ENCODE measurements at regions not wholly inside any gene's neighbourhood (a gene's known extent, or its start where the extent isn't known, plus 50 kb on each side); places are given as distances from the start of the nearest gene placed in this dataset.
A peak's percentile ranks its signal among the peaks of the same experiment; 100 is the strongest.

DNA sequence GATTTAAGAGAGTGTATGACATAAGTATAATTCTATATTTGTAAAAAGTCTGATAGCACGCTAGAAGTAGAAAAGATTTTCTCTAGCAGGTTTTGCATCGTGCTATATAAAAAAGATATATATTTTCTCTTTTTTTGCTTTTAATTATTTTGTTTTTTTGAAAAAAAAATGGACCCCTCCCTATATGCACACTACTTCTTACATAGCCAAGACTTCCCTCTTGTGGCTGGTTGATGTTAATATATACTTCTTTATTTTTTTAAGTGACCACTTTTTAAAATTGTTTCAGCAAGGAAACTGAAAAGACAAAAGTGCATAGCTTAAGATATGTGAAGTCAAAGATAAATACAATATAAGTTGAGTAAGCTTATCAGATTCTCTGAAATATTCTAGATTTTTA, 1202.8 kb downstream of the DIAPH3 start:
- no peak overlapping the region for H3K4me3 ChIP-seq (ENCODE audit: low read depth, low read length)
- TF ChIP-seq CTCF (IDR thresholded peaks at IDR 0.05; ENCODE audit: control insufficient read depth, extremely low read depth, insufficient read depth) = 0 out of 2 replicates have a peak, but pooled peaks have one; percentile 7
- no peak for DNase-seq (ENCODE audit: low read depth)

- no peak for DNase-seq (ENCODE audit: low read depth)
- no peak overlapping the region for H3K4me3 ChIP-seq (ENCODE audit: low read depth, low read length)
- TF ChIP-seq CTCF (IDR thresholded peaks at IDR 0.05; ENCODE audit: control insufficient read depth, extremely low read depth, insufficient read depth) = no peak
These were observed 1200.4 kb downstream of the DIAPH3 start for GRCh38 chr13:58963321-58963720.

DNA sequence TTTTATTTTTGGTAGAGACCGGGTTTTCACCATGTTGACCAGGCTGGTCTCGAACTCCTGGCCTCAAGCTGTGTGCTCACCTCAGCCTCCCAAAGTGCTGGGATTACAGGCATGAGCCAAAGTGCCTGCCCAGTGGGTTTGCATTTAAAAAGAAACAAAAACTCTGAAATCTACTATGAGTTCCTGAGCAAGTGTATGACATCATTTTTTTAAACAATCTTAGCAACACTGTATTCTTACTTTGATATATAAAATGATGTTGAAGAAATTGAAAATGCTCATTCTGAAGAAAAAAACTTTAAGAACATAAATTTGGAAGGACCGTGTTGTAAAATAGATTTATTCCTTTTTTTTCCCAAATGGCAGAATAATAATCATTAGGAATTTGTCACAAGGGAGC, 1199.7 kb downstream of the DIAPH3 start:
- H3K4me3 ChIP-seq (ENCODE audit: low read depth, low read length) = no peak overlapping the region
- TF ChIP-seq CTCF (IDR thresholded peaks at IDR 0.05; ENCODE audit: control insufficient read depth, extremely low read depth, insufficient read depth) = no peak
- DNase-seq (ENCODE audit: low read depth) = no peak

- no peak overlapping the region for H3K4me3 ChIP-seq (ENCODE audit: low read depth, low read length)
- no peak for DNase-seq (ENCODE audit: low read depth)
- TF ChIP-seq CTCF (IDR thresholded peaks at IDR 0.05; ENCODE audit: control insufficient read depth, extremely low read depth, insufficient read depth) = no peak
These were observed 1186.6 kb downstream of the DIAPH3 start for GRCh38 chr13:58977085-58977484.

GRCh38 chr13:58978331-58978730, 1185.4 kb downstream of the DIAPH3 start:
- no peak overlapping the region for H3K4me3 ChIP-seq (ENCODE audit: low read depth, low read length)
- TF ChIP-seq CTCF (IDR thresholded peaks at IDR 0.05; ENCODE audit: control insufficient read depth, extremely low read depth, insufficient read depth) = no peak
- no peak for DNase-seq (ENCODE audit: low read depth)

DNA sequence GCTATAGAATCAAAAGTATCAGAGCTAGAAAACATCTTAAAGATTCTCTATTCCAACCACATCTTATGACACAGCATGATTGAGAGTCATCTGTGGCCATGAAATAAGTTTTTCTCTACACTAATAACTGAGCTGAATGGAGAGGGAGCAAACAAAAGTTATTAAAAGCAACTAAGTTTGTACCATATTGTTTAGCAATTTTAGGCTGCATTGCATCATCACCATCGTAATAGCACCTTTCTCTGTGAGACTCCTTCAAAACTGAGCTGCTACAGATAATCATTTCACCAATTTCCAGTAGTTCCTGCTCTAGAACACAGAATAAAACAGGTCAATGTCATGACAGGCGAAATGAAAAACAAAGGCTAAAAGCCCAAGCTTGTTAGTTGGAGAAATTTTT, 1183.9 kb downstream of the DIAPH3 start:
- DNase-seq (ENCODE audit: low read depth) = no peak
- no peak overlapping the region for H3K4me3 ChIP-seq (ENCODE audit: low read depth, low read length)
- no peak for TF ChIP-seq CTCF (IDR thresholded peaks at IDR 0.05; ENCODE audit: control insufficient read depth, extremely low read depth, insufficient read depth)

- no peak for DNase-seq (ENCODE audit: low read depth)
- no peak overlapping the region for H3K4me3 ChIP-seq (ENCODE audit: low read depth, low read length)
- TF ChIP-seq CTCF (IDR thresholded peaks at IDR 0.05; ENCODE audit: control insufficient read depth, extremely low read depth, insufficient read depth) = no peak
These were observed 1177.9 kb downstream of the DIAPH3 start for GRCh38 chr13:58985845-58986244.

Data from LNCaP clone FGC (cell line).